Prostate gland (tissue), 2 donors: ENCODE measurements at regions not wholly inside any gene's neighbourhood (a gene's known extent, or its start where the extent isn't known, plus 50 kb on each side); places are given as distances from the start of the nearest gene placed in this dataset.

ENCODE experiments used
- DNase-seq: peaks from one replicate; pipeline ENCODE4 v3.0.0-alpha.2; 2019; ENCODE audit warnings: low spot score
- H3K27ac ChIP-seq, 2 donors: fragments of 200-600 bp; sonication (generic); 2 replicates each; pipeline ENCODE4 v1.5.1; 2017 to 2019
- H3K27me3 ChIP-seq: fragments of 200-600 bp; sonication (generic); replicated peaks from 2 replicates; pipeline ENCODE4 v1.5.1; 2019; ENCODE audit not compliant: insufficient read depth
- H3K36me3 ChIP-seq, 2 donors: fragments of 200-600 bp; sonication (generic); 1 replicate in 1 of 2; 2 replicates in 1 of 2; pipeline versions ENCODE4 v1.5.1 to v1.8.1; 2017 to 2019
- H3K4me1 ChIP-seq: fragments of 200-600 bp; sonication (generic); replicated peaks from 2 replicates; pipeline ENCODE4 v1.5.1; 2019
- H3K4me3 ChIP-seq, 2 donors: fragments of 200-600 bp; sonication (generic); 2 replicates each; pipeline ENCODE4 v1.5.1; 2017 to 2019
- H3K9me3 ChIP-seq: fragments of 200-600 bp; sonication (generic); 2 replicates; pipeline ENCODE4 v1.5.1; 2017
- POLR2A ChIP-seq: fragments of 450-650 bp; IDR thresholded peaks from one replicate; pipeline ENCODE4 v1.6.1; 2016; ENCODE audit warnings: antibody characterized with exemption, mild to moderate bottlenecking
- POLR2AphosphoS5 ChIP-seq: sonication (generic); formaldehyde crosslinking; IDR thresholded peaks from one replicate; pipeline ENCODE4 v1.6.1; 2017; ENCODE audit warnings: antibody characterized with exemption
- WGBS: methylation state at CpG from one replicate; pipeline ENCODE4 v1.1.5; 2018; 5-methylcytosine and 5-hydroxymethylcytosine counted together
- intact Hi-C: fragments of 100-400 bp; cut with DNase I; formaldehyde crosslinking; loops from one replicate; pipeline ENCODE4 v1.14.2; 2022
- TF ChIP-seq, protein P1 (sequence below), 4 experiments: fragments of 200-600 bp in 2 of 4; fragments of 450-650 bp in 2 of 4; sonication (generic) in 2 of 4; IDR thresholded peaks; 1 replicate in 3 of 4; 2 replicates in 1 of 4; pipeline ENCODE4 v1.5.1; 2016 to 2019; ENCODE audit warnings: antibody characterized with exemption in 4 of 4, mild to moderate bottlenecking in 2 of 4, moderate library complexity in 2 of 4

GRCh38 chr11:80109652-80110051, 668.8 kb upstream of the TENM4 start:
- Histone ChIP-seq H3K4me3 (no peak overlapping the region), H3K9me3 (no peaks in the 10 kb centered on the region), H3K4me1 (no peaks in the 10 kb centered on the region), H3K27ac (no peak overlapping the region), H3K36me3 (no peaks in the 10 kb centered on the region), H3K27me3 (no peaks in the 10 kb centered on the region)
- TF ChIP-seq, protein P1, sequence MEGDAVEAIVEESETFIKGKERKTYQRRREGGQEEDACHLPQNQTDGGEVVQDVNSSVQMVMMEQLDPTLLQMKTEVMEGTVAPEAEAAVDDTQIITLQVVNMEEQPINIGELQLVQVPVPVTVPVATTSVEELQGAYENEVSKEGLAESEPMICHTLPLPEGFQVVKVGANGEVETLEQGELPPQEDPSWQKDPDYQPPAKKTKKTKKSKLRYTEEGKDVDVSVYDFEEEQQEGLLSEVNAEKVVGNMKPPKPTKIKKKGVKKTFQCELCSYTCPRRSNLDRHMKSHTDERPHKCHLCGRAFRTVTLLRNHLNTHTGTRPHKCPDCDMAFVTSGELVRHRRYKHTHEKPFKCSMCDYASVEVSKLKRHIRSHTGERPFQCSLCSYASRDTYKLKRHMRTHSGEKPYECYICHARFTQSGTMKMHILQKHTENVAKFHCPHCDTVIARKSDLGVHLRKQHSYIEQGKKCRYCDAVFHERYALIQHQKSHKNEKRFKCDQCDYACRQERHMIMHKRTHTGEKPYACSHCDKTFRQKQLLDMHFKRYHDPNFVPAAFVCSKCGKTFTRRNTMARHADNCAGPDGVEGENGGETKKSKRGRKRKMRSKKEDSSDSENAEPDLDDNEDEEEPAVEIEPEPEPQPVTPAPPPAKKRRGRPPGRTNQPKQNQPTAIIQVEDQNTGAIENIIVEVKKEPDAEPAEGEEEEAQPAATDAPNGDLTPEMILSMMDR (IDR thresholded peaks at IDR 0.05) = no peak
- TF ChIP-seq POLR2A (no peak), POLR2AphosphoS5 (no peak)
- intact Hi-C loops = no loop called here
- no peak for DNase-seq
- 76% methylated on average over 4 of the region's 4 CpGs for WGBS

GRCh38 chr11:80109031-80109430, 668.2 kb upstream of the TENM4 start:
- H3K4me1 ChIP-seq = no peaks in the 10 kb centered on the region
- no peaks in the 10 kb centered on the region for H3K27me3 ChIP-seq
- no peaks in the 10 kb centered on the region for H3K9me3 ChIP-seq
- TF ChIP-seq POLR2A (no peak), POLR2AphosphoS5 (no peak)
- TF ChIP-seq, protein P1 (IDR thresholded peaks at IDR 0.05) = no peak
- DNase-seq = no peak
- H3K36me3 ChIP-seq = no peaks in the 10 kb centered on the region
- 84% methylated on average over 3 of the region's 3 CpGs for WGBS
- H3K27ac ChIP-seq = no peak overlapping the region
- intact Hi-C loops = no loop called here
- no peak overlapping the region for H3K4me3 ChIP-seq

DNA sequence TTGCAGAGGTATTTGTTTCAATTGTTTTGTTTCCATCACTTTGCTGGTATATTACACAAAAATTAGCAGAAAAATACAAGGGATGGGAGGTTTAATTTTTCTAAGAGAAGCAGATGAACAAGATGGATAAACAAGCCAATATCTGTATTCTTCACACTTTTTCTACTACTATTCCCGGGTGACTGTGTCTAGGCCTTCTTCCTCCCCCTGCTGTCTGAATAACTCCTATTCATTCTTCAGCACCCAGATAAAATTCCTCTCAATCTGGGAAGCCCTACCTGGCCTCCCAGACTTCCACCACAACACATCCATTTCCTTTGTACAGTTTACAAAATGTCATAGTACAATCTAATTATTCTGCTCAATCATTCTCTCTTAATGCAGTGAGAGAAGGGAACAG, 666.6 kb upstream of the TENM4 start:
- no peaks in the 10 kb centered on the region for H3K27me3 ChIP-seq
- no peaks in the 10 kb centered on the region for H3K4me1 ChIP-seq
- intact Hi-C loops = no loop called here
- TF ChIP-seq POLR2AphosphoS5 (no peak), POLR2A (no peak)
- TF ChIP-seq, protein P1 (IDR thresholded peaks at IDR 0.05) = no peak
- H3K4me3 ChIP-seq = no peak overlapping the region
- no peak for DNase-seq
- WGBS = 70% methylated on average over 1 of the region's 1 CpG
- H3K9me3 ChIP-seq = no peaks in the 10 kb centered on the region
- no peaks in the 10 kb centered on the region for H3K36me3 ChIP-seq
- H3K27ac ChIP-seq = no peak overlapping the region

DNA sequence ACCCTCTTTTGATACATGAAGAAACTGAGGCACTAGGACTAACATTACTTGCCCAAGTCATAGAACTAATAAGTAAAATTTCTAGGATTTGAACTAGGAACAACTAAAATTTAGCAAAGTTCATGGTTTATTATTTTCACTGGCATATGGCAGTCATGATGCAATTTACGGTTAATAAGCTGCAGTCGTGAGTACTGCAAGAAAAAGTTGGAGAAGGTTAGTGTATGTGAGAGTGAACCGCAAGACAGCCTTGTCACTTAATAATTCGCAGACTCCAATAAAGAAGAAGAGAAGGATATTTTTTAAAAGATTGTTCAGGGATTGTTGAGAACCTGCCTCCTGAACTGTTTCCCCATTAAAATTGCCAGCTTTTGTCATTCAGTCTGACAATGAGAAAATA, 663.4 kb upstream of the TENM4 start:
- WGBS = 89% methylated on average over 4 of the region's 4 CpGs
- H3K27ac ChIP-seq = no peak overlapping the region
- no peaks in the 10 kb centered on the region for H3K9me3 ChIP-seq
- no peak overlapping the region for H3K4me3 ChIP-seq
- intact Hi-C loops = no loop called here
- no peaks in the 10 kb centered on the region for H3K27me3 ChIP-seq
- no peak for DNase-seq
- no peak for TF ChIP-seq POLR2AphosphoS5
- TF ChIP-seq, protein P1 (IDR thresholded peaks at IDR 0.05) = no peak
- TF ChIP-seq POLR2A = no peak
- no peaks in the 10 kb centered on the region for H3K36me3 ChIP-seq
- H3K4me1 ChIP-seq = no peaks in the 10 kb centered on the region

DNA sequence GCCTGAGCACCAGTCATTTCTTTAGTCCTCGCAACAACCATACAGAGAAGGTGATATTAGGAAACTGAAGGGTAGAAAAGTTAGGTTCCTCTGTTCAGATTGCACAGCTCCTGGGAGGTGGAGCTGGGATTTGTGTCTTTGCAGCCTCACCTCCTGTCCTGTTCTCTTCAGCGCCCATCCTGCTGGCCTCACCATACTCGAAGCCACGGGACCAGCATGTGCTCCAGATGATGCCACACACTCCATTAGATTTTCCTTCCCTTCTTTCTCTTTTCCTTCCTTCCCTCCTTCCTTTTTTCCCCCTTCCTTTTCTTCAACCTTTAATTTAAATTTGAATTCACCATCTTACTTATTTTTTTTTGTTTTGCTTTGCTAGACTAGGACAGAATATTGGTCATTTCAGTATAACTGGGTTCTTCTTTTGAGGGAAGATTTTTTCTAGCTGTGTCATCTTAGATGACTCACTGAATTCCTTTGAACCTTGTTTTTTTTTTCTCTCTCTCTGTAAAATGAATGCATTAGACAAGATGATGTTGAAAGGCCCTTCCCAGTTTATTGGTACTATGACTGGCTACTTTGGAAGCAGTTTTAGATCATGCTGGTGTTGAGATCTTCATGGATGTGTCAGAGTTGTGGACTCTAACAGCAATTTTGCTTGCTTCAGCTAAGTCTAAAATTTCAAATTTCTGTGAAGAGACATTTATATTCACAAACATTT, 662.5 kb upstream of the TENM4 start:
- Histone ChIP-seq H3K27ac (no peak overlapping the region), H3K27me3 (no peaks in the 10 kb centered on the region), H3K9me3 (no peaks in the 10 kb centered on the region), H3K4me1 (no peaks in the 10 kb centered on the region), H3K4me3 (no peak overlapping the region), H3K36me3 (no peaks in the 10 kb centered on the region)
- intact Hi-C loops = no loop called here
- no peak for TF ChIP-seq POLR2A
- TF ChIP-seq, protein P1 (IDR thresholded peaks at IDR 0.05) = no peak
- TF ChIP-seq POLR2AphosphoS5 = no peak
- 83% methylated on average over 4 of the region's 4 CpGs for WGBS
- DNase-seq = no peak
